ENCODE measurements at regions not wholly inside any gene's neighbourhood (a gene's known extent, or its start where the extent isn't known, plus 50 kb on each side); places are given as distances from the start of the nearest gene placed in this dataset.

GRCh38 chr12:118512669-118513068, 136.3 kb downstream of the SUDS3 start:
- Histone ChIP-seq H3K27ac (ENCODE audit: low read depth, low read length) (no peak overlapping the region), H3K9ac (ENCODE audit: low read length) (no peak overlapping the region), H3K4me1 (ENCODE audit: control insufficient read depth, insufficient read depth, low read length) (peaks cover 4% of the 10 kb centered on the region; the same call in 1 of the 2 replicates), H3K9me3 (ENCODE audit: control insufficient read depth, insufficient read depth, low read depth, low read length) (peaks cover 5% of the 10 kb centered on the region; the same call in 1 of the 2 replicates), H3K4me3 (ENCODE audit: low read depth, low read length) (no peak overlapping the region), H3K27me3 (ENCODE audit: control insufficient read depth, insufficient read depth, low read length) (no peaks in the 10 kb centered on the region), H3K36me3 (ENCODE audit: control insufficient read depth, insufficient read depth, low read length) (no peaks in the 10 kb centered on the region)

GRCh38 chr12:118513611-118514010, 137.3 kb downstream of the SUDS3 start:
- H3K4me1 ChIP-seq (ENCODE audit: control insufficient read depth, insufficient read depth, low read length): peaks cover 4% of the 10 kb centered on the region; the same call in 1 of the 2 replicates
- H3K9ac ChIP-seq (ENCODE audit: low read length): no peak overlapping the region
- H3K4me3 ChIP-seq (ENCODE audit: low read depth, low read length): no peak overlapping the region
- H3K27me3 ChIP-seq (ENCODE audit: control insufficient read depth, insufficient read depth, low read length): no peaks in the 10 kb centered on the region
- H3K27ac ChIP-seq (ENCODE audit: low read depth, low read length): no peak overlapping the region
- no peaks in the 10 kb centered on the region for H3K36me3 ChIP-seq (ENCODE audit: control insufficient read depth, insufficient read depth, low read length)
- H3K9me3 ChIP-seq (ENCODE audit: control insufficient read depth, insufficient read depth, low read depth, low read length): peaks cover 5% of the 10 kb centered on the region; the same call in 1 of the 2 replicates

- Histone ChIP-seq H3K27ac (ENCODE audit: low read depth, low read length) (no peak overlapping the region), H3K4me3 (ENCODE audit: low read depth, low read length) (no peak overlapping the region), H3K27me3 (ENCODE audit: control insufficient read depth, insufficient read depth, low read length) (no peaks in the 10 kb centered on the region), H3K4me1 (ENCODE audit: control insufficient read depth, insufficient read depth, low read length) (peaks cover 4% of the 10 kb centered on the region; the same call in 1 of the 2 replicates), H3K9ac (ENCODE audit: low read length) (no peak overlapping the region), H3K36me3 (ENCODE audit: control insufficient read depth, insufficient read depth, low read length) (no peaks in the 10 kb centered on the region), H3K9me3 (ENCODE audit: control insufficient read depth, insufficient read depth, low read depth, low read length) (peaks cover 5% of the 10 kb centered on the region; the same call in 1 of the 2 replicates)
These were observed 137.9 kb downstream of the SUDS3 start for GRCh38 chr12:118514297-118514696.

DNA sequence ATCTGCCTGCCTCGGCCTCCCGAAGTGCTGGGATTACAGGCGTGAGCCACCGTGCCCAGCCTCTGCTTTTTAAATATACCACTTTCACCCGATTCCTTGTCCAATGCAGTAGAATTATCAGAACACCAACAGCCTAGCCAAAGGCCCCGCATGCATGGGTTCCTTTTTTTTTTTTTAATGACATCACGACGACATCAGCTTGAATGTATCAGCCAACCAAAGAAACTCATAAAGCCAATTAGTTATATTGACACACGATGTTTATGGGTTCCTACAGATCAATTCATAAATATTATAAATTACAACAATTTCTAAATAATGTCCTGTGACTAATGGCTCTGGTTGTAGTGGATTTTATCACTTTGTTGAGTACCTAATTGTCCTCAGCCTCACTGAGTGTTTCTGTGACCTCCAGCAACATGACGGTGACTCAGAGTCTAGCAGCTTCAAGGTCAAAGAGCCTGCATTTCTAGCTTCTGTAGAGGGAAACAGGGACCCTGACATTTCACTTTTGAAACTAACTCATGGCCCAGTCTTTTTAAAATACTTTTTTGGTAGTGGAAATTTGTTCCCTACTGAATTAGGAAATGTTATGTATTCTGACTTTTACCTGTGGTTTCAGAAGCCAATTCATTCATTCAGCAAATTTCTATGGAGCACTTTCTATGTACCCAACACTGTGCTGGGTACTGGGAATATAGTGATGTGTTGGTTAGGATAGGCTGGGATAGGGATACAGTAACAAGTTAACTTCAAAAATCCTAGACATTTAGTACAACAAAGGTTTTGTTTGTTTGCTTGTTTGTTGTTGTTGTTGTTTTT, 144.1 kb downstream of the SUDS3 start:
- Histone ChIP-seq H3K36me3 (ENCODE audit: control insufficient read depth, insufficient read depth, low read length) (no peaks in the 10 kb centered on the region), H3K27me3 (ENCODE audit: control insufficient read depth, insufficient read depth, low read length) (no peaks in the 10 kb centered on the region), H3K9me3 (ENCODE audit: control insufficient read depth, insufficient read depth, low read depth, low read length) (no peaks in the 10 kb centered on the region), H3K27ac (ENCODE audit: low read depth, low read length) (no peak overlapping the region), H3K9ac (ENCODE audit: low read length) (no peak overlapping the region), H3K4me1 (ENCODE audit: control insufficient read depth, insufficient read depth, low read length) (no peaks in the 10 kb centered on the region; the same call in 1 of the 2 replicates), H3K4me3 (ENCODE audit: low read depth, low read length) (no peak overlapping the region)

DNA sequence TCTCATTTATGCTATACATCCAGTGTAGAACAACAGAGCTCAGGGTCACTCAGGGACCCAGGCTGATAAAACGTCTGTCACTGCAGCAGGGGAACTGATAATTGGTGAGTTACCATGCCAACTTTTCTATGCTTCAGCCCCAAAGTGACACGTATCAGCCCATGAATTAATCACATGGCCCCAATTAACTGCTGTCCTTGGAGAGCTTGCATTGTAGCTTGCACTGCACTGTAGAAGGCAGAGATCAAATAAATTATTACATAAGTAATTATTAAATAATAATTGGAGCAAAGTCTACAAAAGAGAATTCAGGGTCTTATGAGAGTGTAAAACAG, 144.6 kb downstream of the SUDS3 start:
- Histone ChIP-seq H3K4me3 (ENCODE audit: low read depth, low read length) (no peak overlapping the region), H3K9ac (ENCODE audit: low read length) (no peak overlapping the region), H3K27me3 (ENCODE audit: control insufficient read depth, insufficient read depth, low read length) (no peaks in the 10 kb centered on the region), H3K36me3 (ENCODE audit: control insufficient read depth, insufficient read depth, low read length) (no peaks in the 10 kb centered on the region), H3K4me1 (ENCODE audit: control insufficient read depth, insufficient read depth, low read length) (no peaks in the 10 kb centered on the region; the same call in 1 of the 2 replicates), H3K9me3 (ENCODE audit: control insufficient read depth, insufficient read depth, low read depth, low read length) (no peaks in the 10 kb centered on the region), H3K27ac (ENCODE audit: low read depth, low read length) (no peak overlapping the region)

GRCh38 chr12:118524446-118524845, 148.1 kb downstream of the SUDS3 start:
- Histone ChIP-seq H3K36me3 (ENCODE audit: control insufficient read depth, insufficient read depth, low read length) (no peaks in the 10 kb centered on the region), H3K9ac (ENCODE audit: low read length) (no peak overlapping the region), H3K4me3 (ENCODE audit: low read depth, low read length) (no peak overlapping the region), H3K9me3 (ENCODE audit: control insufficient read depth, insufficient read depth, low read depth, low read length) (no peaks in the 10 kb centered on the region), H3K4me1 (ENCODE audit: control insufficient read depth, insufficient read depth, low read length) (no peaks in the 10 kb centered on the region; the same call in 1 of the 2 replicates), H3K27ac (ENCODE audit: low read depth, low read length) (no peak overlapping the region), H3K27me3 (ENCODE audit: control insufficient read depth, insufficient read depth, low read length) (no peaks in the 10 kb centered on the region)

- Histone ChIP-seq H3K9ac (ENCODE audit: low read length) (no peak overlapping the region), H3K27me3 (ENCODE audit: control insufficient read depth, insufficient read depth, low read length) (no peaks in the 10 kb centered on the region), H3K36me3 (ENCODE audit: control insufficient read depth, insufficient read depth, low read length) (no peaks in the 10 kb centered on the region), H3K4me1 (ENCODE audit: control insufficient read depth, insufficient read depth, low read length) (no peaks in the 10 kb centered on the region; the same call in 1 of the 2 replicates), H3K9me3 (ENCODE audit: control insufficient read depth, insufficient read depth, low read depth, low read length) (no peaks in the 10 kb centered on the region), H3K4me3 (ENCODE audit: low read depth, low read length) (no peak overlapping the region), H3K27ac (ENCODE audit: low read depth, low read length) (no peak overlapping the region)
These were observed 148.9 kb downstream of the SUDS3 start for GRCh38 chr12:118525216-118525615.

DNA sequence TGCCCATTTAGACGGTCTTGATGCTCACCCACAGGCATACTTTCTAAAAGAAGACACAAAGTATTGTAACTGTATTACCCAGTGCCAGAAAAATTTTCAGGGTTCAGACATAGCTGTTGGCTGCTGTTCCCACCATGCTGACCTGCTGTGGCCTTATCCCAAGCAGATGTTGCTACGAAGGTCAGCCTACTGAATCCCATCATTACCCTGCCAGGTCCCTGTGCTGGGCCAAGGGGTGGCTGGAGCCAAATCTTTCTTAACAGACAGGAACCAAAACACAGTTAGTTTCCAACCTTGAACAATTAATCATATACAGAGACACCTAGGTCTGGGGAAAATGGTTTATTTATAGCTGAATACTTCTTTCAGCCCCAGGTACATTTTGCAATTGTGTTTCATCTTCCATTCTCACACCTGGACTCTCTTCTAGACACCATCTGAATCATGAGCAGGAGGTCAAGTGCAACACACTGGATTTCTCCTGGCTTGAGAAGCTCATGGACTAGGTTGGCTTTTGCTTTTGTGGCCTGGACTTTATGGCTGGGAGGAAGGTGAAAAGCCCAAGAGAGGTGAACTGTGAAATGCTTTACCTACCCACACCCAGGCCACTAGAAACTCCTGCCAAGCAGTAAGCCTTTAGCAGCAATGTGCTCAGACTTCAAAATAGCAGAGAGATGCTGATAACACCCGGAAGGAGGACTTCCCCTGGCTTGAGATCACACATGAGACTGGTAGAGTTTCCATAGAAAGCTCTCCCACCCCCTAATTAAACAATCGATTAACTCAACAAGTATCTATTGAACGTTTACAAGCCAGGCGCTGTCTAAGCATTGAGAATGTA, 150.1 kb downstream of the SUDS3 start:
- H3K9me3 ChIP-seq (ENCODE audit: control insufficient read depth, insufficient read depth, low read depth, low read length): no peaks in the 10 kb centered on the region
- no peak overlapping the region for H3K9ac ChIP-seq (ENCODE audit: low read length)
- no peak overlapping the region for H3K27ac ChIP-seq (ENCODE audit: low read depth, low read length)
- H3K36me3 ChIP-seq (ENCODE audit: control insufficient read depth, insufficient read depth, low read length): no peaks in the 10 kb centered on the region
- H3K4me3 ChIP-seq (ENCODE audit: low read depth, low read length): no peak overlapping the region
- no peaks in the 10 kb centered on the region for H3K27me3 ChIP-seq (ENCODE audit: control insufficient read depth, insufficient read depth, low read length)
- no peaks in the 10 kb centered on the region for H3K4me1 ChIP-seq (ENCODE audit: control insufficient read depth, insufficient read depth, low read length)

GRCh38 chr12:118527310-118527709, 151.0 kb downstream of the SUDS3 start:
- Histone ChIP-seq H3K27ac (ENCODE audit: low read depth, low read length) (no peak overlapping the region), H3K9ac (ENCODE audit: low read length) (no peak overlapping the region), H3K9me3 (ENCODE audit: control insufficient read depth, insufficient read depth, low read depth, low read length) (no peaks in the 10 kb centered on the region), H3K36me3 (ENCODE audit: control insufficient read depth, insufficient read depth, low read length) (no peaks in the 10 kb centered on the region), H3K4me1 (ENCODE audit: control insufficient read depth, insufficient read depth, low read length) (no peaks in the 10 kb centered on the region), H3K4me3 (ENCODE audit: low read depth, low read length) (no peak overlapping the region), H3K27me3 (ENCODE audit: control insufficient read depth, insufficient read depth, low read length) (no peaks in the 10 kb centered on the region)

- Histone ChIP-seq H3K9me3 (ENCODE audit: control insufficient read depth, insufficient read depth, low read depth, low read length) (no peaks in the 10 kb centered on the region), H3K9ac (ENCODE audit: low read length) (no peak overlapping the region), H3K36me3 (ENCODE audit: control insufficient read depth, insufficient read depth, low read length) (no peaks in the 10 kb centered on the region), H3K4me3 (ENCODE audit: low read depth, low read length) (no peak overlapping the region), H3K27ac (ENCODE audit: low read depth, low read length) (no peak overlapping the region), H3K27me3 (ENCODE audit: control insufficient read depth, insufficient read depth, low read length) (no peaks in the 10 kb centered on the region), H3K4me1 (ENCODE audit: control insufficient read depth, insufficient read depth, low read length) (no peaks in the 10 kb centered on the region)
These were observed 152.3 kb downstream of the SUDS3 start for GRCh38 chr12:118528625-118529024.

DNA sequence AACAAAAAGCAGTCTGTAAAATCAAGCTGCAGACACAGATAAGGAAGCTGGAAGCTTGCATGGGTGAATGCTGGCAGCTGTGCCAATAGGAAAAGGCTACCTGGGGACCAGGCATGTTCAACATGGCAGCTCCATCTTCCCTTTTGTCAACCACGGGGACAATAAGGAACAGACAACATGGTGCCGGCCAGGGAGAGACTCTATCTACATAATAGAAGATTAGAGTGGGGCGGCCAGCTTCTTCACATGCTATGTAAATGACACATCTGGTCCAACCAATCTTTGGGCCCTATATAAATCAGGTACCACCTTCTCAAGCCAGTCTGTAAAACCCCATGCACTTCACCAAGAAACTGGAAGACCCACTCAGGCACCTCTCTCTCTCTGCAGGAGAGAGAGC, 157.6 kb downstream of the SUDS3 start:
- no peak overlapping the region for H3K4me3 ChIP-seq (ENCODE audit: low read depth, low read length)
- no peak overlapping the region for H3K9ac ChIP-seq (ENCODE audit: low read length)
- no peaks in the 10 kb centered on the region for H3K27me3 ChIP-seq (ENCODE audit: control insufficient read depth, insufficient read depth, low read length)
- peaks cover 21% of the 10 kb centered on the region for H3K4me1 ChIP-seq (ENCODE audit: control insufficient read depth, insufficient read depth, low read length)
- H3K27ac ChIP-seq (ENCODE audit: low read depth, low read length): no peak overlapping the region
- H3K36me3 ChIP-seq (ENCODE audit: control insufficient read depth, insufficient read depth, low read length): no peaks in the 10 kb centered on the region
- no peaks in the 10 kb centered on the region for H3K9me3 ChIP-seq (ENCODE audit: control insufficient read depth, insufficient read depth, low read depth, low read length)
